DMS114 treated with DMSO at 0.1 percent for 48 hours (cell line): ENCODE measurements at regions not wholly inside any gene's neighbourhood (a gene's known extent, or its start where the extent isn't known, plus 50 kb on each side); places are given as distances from the start of the nearest gene placed in this dataset.
"Not testable (repeated sequence)": the region's sequence is repeated elsewhere in the genome, so short reads cannot be mapped to it uniquely, and the experiment has no call there.

Experiments
- DNase-seq: peaks from one replicate; lab custom pipeline; 2025; ENCODE audit not compliant: unreplicated experiment; lab: John Stamatoyannopoulos, UW

DNA sequence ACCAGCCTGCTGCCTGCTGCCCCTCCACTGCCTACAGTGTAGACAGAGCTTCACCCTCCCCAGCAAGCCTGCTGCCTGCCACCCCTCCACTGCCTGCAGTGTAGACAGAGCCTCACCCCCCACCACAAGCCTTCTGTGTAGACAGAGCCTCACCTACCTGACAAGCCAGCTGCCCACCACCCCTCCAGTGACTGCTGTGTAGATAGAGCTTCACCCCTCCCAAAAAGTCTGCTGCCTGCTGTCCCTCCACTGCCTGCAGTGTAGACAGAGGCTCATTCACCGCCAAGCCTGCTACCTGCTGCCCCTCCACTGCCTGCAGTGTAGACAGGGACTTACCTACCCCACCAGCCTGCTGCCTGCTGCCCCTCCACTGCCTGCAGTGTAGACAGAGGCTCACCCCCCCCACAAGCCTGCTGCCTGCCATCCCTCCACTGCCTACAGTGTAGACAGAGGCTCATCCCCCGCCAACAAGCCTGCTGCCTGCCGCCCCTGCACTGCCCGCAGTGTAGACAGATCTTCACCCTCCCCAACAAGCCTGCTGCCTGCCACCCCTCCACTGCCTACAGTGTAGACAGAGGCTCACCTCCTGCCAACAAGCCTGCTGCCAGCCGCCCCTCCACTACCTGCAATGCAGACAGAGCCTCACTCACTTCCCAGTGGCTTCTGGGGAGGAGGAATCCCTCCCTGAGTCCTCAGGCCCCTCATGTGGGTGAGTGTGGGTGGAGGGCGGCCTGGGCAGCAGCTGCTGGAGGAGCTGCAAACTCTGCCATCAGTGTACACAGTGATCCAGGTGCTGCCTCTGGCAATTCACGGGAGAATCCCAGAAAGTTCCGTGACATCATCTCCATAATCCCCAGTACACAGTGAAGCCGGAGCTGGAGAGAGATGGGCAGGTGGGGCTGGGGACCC lies 140.9 kb downstream of the DLL1 start:
- no peak for DNase-seq

DNA sequence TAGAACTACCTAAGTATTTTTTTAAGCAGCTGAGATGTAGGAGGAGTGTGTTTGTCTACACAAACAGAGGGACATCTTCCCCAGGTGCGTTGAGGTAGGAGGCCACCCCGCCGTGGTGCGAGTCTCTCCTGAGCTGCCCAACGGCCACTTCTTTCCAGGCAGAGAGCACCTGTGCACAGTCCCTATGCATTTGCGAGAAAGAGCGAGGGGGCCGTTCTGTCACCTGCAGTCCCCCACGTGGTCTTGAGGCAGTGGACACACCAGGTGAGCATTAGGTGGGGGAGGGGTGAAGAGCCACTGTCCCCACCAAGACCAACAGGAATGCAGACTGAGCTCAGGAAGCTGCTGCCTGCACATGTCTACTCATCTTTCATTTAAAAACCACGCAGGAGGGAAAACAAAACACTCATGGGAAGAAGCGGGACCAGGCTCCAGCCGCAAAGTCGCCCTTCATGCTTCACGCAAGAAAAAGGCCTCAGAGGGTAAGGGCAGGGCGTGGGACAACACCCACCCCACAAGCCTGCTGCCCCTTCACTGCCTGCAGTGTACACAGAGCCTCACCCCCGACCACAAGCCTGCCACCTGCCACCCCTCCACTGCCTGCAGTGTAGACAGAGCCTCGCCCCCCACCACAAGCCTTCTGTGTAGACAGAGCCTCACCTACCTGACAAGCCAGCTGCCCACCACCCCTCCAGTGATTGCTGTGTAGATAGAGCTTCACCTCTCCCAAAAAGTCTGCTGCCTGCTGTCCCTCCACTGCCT lies 142.0 kb downstream of the DLL1 start:
- no peak for DNase-seq

GRCh38 chr6:170147832-170148708 lies 142.8 kb downstream of the DLL1 start:
- no peak for DNase-seq

DNA sequence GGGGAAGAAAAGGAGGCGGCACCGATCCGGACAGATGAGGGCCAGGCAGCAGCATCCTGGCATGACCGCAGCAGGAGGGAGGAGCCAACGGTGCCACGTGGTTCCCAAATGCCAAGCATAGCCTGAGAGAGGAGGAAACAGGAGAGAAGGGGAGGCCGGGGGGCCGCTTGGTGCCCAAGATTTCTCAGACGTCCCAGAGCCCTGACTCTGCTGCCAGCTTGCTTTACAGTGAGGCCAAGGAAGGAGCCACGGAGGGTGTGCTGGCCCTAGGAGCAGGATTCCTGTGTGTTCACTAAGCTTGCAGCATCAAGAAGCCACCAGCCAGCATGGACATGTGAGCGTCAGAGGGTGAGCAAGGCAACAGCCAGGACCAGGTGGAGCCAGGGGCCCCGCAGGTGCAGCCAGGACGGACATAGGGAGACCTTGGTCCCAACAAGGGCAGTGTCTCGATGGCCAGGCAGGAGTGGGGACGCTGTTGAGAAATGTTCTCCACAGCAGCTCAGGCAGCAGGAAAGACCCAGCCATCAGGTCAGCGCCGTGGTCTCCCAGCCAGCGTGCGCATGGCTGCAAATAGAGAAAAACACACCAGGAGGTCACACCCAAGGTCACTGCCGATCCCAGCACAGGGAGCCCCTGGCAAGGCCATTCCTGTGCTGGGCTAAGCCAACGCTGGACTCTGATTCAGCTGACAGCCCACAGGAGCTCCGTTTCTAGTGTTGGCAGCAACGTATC lies 143.7 kb downstream of the DLL1 start:
- no peak for DNase-seq

DNA sequence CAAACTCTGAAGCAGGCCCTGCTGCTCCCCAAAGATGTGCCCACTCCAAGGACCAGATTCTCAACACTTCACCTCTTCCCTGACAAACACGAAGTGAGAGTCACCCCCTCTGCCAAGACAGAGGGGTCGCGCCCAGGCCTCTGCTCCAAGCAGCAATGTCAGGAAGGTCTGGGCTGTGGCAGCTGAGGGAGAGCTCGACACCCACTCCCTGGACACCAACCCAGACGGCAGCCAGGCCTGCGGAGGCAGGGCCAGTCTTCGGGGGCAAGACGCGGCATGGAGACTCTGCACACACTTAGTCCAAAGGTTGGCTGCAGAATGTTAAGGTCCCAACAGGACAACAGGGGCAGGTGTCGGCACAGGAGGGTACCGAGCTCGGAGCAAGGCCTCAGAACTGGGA lies 144.2 kb downstream of the DLL1 start:
- DNase-seq = no peak

- not testable (repeated sequence) for DNase-seq
These were observed 144.7 kb downstream of the DLL1 start for GRCh38 chr6:170146131-170146530.

GRCh38 chr6:170145716-170146115 lies 145.2 kb downstream of the DLL1 start:
- DNase-seq = not testable (repeated sequence)

DNA sequence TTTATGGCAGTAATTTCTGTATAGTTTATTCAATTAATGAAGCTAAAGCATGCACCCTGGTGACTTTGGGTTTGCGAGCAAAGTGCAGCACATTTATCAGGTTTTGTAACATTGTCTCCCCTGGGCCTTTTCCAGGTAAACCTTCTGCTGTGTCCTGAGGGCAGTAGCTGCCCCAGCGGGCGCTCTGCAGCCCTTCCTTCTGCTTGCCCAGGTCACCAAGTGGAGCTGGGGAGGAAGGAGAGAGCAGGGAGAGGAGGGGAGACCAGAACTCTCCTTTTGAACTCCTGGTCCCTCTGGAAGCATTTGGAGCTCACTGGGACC lies 145.6 kb downstream of the DLL1 start:
- no peak for DNase-seq

GRCh38 chr6:170144571-170145271 lies 146.2 kb downstream of the DLL1 start:
- DNase-seq = no peak

- DNase-seq = no peak
These were observed 147.3 kb downstream of the DLL1 start for GRCh38 chr6:170143401-170144150.

DNA sequence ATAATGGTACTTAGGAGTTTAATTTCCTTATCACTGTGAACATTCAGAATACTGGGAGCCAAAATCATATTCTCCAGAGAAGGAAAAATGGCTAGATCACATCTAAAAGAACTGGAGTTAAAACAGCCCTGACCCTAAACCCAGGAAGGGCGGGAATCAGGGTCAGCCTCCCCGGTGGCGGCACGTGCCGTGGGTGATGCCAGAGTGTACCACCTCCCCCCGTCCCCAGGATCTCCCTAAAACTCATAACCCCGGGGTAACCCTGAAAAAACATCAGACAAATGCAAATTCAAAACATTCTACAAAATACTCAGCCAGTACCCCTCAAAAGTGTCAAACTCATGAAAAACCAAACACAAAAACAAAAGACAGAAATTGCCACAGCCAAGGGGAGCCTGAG lies 148.3 kb downstream of the DLL1 start:
- DNase-seq = no peak

DNA sequence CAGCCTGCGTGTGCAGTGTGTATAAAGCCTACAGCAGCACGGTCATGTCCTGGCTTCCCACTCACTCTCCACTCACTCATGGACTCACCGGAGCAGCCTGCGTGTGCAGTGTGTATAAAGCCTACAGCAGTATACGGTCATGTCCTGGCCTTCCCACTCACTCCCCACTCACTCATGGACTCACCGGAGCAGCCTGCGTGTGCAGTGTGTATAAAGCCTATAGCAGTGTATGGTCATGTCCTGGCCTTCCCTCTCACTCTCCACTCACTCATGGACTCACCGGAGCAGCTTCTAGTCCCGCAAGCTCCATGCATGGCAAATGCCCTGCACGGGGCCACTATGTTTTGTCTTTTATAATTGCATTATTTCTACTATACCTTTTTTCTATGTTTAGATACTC lies 149.8 kb downstream of the DLL1 start:
- not testable (repeated sequence) for DNase-seq

GRCh38 chr6:170140129-170140528 lies 150.7 kb downstream of the DLL1 start:
- DNase-seq = no peak

DNA sequence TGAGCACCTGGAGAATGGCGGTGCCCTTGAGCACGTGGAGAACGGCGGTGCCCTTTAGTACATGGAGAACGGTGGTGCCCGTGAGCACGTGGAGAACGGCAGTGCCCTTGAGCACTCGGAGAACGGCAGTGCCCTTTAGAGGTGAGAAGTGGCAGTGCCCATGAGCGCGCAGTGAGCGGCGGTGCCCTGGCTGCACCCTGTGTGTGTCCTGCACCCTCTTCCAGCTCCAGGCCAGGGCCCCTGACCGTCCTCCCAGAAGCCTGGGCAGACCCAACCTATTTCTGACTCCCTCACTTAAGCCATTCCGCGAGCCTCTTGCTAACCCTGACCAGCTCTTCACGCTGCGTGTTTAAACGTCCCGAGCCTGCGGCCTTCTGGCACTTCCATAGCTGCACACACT lies 151.3 kb downstream of the DLL1 start:
- no peak for DNase-seq

GRCh38 chr6:170139046-170139445 lies 151.8 kb downstream of the DLL1 start:
- DNase-seq = not testable (repeated sequence)

GRCh38 chr6:170137911-170138910 lies 152.7 kb downstream of the DLL1 start:
- no peak for DNase-seq

- no peak for DNase-seq
These were observed 153.5 kb downstream of the DLL1 start for GRCh38 chr6:170137176-170137891.
